GM19324 (cell line): ENCODE measurements at regions not wholly inside any gene's neighbourhood (a gene's known extent, or its start where the extent isn't known, plus 50 kb on each side); places are given as distances from the start of the nearest gene placed in this dataset.

ENCODE experiments used
- ATAC-seq: cut with Tn5 transposase; IDR thresholded peaks from one replicate; pipeline ENCODE4 v1.9.1; 2021; ENCODE audit warnings: mild to moderate bottlenecking, moderate library complexity; ENCODE audit not compliant: unreplicated experiment, low FRiP score

DNA sequence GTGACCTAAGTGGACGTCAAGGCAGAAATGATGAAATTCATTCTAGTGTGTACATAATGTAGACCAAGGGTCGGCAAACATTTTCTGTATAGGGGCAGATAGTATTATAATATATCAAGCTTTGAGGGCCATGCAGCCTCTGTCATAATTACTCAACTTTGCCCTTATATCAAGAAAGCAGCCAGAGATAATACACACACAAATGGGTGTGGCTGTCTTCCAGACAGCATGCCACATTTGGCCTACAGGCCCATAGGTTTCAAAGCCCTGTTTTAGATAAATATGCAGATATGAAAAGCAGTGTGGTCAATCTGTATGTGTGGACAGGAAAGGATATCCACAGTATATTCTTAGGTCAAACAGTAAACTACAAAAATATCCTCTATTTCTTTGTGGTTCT, 320.1 kb upstream of the FMN2 start:
- ATAC-seq: no peak

DNA sequence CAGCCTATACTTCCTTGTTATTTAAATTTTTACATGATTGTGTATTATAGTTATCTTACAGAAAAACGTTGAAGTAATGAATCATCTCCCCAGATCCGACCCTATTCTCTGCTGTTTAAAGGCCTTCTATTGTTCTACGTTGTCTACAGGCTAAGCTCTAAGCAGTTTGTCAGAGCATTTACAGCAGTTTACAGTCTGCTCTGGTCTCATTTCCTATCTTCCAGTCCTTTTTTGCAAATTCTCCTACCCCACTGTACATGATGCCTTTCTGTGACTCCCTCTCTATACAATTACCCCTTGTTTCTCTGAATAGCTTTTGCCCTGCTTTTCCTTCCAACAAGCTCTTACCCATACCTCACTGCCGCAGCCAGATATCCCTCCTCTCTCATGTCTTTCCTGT, 319.2 kb upstream of the FMN2 start:
- no peak for ATAC-seq

DNA sequence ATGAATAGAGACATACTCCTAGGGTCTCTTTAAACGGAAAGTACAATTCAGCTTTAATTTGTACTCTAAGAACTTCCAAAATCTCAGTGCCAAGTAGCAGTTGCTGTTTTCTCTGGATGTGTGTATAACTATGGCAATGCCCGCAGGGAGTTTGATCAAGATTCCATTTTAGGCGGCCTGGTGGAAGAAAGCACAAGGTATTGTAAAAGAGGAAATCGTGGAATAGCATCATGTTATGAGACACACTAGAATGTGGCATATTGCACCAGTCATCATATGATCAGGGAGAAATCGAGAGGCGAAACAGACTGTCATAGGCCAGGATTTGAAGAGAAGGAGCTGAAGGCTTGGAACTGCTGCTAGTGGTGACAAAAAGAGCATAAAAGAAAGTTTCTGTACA, 316.2 kb upstream of the FMN2 start:
- no peak for ATAC-seq

DNA sequence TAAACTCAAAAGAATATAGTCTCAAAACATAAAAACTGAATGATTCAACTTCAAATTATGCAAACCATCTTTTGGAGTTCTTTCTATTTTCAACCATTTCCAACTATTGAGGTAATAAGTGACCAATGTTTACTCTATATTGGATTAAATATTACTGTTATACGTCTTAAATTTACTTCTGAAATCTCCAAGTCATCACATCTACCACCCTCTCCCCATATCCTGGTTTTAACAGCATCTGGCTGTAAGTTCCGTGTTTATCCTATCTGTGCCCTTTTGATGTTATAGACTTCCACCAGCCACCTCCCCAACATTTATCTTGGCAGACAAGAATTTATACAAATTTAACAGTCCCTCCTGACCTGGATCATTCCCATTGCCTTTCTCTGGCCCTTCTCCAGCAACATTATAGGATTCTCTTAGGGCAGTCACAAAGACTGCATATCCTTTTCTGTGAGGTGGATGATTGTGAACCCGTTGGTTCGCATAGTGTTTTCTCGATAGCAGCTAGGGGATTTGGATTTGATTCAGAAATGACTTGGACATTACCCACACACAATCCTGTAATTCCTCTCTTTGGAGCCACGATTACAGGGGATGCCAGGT, 313.4 kb upstream of the FMN2 start:
- no peak for ATAC-seq

DNA sequence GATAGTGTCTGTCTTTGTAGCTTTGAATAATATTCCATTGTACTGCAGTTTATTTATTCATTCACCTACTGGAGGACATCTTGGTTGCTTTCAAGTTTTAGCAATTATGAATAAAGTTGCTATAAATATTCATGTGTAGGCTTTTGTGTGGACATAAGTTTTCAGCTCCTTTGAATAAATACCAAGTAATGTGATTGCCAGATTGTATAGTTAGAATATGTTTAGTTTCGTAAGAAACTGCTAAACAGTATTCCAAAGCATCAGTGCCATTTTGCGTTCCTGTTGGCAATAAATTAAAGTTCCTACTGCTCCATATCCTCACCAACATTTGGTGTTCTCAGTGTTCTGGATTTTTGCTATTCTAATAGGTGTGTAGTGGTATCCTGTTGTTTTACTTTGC, 311.7 kb upstream of the FMN2 start:
- ATAC-seq: no peak

DNA sequence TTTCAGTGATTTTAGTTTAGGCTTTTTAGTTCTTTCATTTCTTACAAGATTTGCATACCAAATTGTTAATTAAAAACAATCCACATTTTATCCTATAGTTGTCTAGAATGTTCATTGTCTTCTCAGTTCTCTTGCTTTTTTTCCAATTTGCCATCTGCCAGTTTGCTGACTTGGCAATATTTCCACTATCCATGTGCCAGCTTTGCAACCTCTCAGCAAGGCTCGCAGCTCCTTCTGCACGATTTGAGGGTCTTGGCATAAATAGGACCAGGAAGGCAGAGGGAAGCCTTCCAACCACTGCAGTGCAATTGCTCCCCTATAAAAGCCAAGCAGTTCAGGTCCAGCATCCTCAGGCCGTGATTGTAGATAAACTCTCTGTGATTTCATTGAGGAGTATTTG, 306.8 kb upstream of the FMN2 start:
- no peak for ATAC-seq

DNA sequence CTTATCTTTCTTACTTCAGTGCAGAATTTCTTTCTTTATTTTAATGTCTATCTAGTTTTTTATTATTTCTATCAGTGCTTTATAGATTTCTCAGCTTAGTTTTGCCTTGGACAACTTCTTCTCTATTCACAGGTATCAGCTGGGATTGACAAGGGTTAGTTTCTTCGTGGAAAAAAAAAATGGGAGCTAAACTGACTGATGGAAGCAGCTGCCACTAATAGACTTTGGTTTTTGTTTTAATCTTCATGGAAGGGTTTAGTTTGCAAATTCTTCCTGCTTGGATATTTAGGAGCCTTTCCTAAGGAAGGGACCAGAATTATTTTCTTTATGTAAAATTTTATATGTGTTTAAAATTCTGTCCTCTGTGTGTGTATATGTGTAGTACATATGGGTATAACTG, 306.1 kb upstream of the FMN2 start:
- ATAC-seq: no peak

DNA sequence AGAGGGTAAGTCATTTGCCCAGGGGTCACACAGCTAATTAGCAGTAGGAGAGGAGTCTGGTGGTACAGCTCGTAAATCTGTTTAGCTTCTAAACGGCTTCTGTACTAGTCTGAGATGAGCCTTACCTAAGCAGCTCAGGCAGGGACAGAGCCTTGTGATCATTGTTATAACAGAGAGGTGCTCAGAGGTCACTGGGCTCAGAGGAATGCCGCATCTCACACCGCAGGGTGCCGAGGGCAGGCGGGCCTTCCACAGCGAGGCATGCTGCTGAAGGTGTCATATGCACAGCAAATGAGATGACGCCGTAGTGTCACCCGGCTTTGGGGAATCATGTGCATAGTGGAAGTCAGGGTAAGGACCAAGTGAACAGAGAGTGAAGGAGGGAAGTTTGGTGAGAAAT, 305.2 kb upstream of the FMN2 start:
- ATAC-seq: no peak

DNA sequence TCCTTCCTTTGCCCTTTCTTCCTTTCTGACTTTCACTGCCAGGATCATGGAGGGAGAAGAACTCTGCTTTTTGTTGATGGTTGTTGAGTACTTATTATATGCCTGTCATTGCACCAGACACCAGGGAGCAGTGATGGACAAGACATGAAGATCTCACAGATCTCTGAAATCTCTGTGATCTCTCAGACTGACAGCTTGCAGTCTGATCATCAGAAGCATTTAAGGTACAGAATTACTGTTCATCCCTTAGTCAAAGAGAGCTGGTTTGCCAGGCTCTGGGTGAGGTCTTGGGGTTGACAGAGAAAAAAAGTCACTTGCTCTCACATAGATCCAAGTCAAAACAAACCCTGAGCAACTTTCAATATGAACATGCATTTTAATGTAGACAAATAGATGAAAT, 299.5 kb upstream of the FMN2 start:
- no peak for ATAC-seq

DNA sequence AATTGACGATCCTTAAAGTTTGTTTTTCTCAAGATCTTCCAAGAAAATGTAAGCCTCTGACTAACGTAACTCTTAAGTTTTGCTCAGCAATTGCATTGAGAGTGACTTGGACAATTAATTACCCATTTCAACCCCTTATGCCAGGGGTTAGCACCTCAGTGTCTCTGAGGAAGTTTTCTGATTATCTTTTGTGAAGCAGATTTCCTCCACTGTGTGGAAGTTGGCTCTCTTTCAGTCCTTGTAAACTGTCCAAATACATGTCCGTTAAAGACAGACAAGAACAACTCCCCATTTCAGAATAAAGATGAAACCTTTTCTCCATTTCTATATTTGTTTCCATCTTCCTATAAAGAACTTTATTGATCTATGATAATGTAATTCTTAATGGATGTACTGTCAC, 296.4 kb upstream of the FMN2 start:
- ATAC-seq: no peak

DNA sequence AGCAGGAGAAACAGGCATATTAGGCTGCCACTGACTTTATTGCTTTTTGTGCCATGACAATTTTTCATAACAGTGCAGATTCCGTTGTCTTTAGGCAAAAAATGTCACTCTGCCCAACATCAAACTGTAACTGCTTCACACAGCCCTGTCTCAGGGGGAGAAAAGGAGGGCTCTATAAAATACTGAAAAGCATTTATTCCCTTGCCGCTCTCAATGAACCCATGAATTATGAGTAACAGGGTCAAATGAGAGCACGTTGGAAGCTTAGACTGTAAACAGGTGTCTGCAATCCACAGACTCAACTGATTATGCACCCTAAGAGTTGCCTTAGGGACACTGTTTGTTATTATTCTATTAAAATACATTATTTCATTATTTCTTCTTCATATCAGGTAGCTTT, 292.1 kb upstream of the FMN2 start:
- ATAC-seq: no peak

DNA sequence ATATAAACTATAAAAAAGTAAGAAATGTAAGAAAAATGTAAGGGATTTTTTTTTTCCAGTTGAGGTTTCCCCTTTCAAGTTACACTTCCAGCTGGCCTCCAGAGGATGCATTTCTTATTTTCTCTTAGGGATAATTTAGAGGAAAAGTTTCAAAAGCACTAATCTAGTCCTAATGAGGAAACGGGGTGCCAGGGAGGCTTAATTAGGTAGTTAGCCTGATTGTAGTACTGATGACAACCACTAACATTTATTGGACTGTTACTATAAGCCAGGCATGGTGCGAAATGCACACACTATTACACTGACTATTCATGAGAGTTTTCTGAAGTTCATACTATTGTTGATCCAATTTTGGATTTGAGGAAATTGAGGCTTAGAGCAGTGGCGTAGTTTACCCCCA, 290.8 kb upstream of the FMN2 start:
- no peak for ATAC-seq

DNA sequence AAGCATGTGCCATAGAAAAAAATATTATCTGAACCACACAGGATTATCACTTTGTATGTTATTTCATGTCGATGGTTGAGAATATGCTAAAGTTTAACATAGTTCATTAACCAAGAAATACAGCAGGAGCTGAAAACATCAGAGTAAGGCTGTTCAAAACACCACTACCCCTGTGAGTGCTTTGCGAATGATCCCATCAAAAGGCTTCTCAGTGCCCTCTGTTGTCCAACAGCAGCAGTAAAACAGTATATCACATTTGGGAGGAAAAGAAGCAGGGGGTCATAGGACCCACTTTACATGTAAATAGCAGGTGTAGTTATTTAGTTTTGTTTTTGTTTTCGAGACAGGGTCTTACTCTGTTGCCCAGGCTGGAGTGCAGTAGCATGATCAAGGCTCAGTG, 289.4 kb upstream of the FMN2 start:
- ATAC-seq: no peak

DNA sequence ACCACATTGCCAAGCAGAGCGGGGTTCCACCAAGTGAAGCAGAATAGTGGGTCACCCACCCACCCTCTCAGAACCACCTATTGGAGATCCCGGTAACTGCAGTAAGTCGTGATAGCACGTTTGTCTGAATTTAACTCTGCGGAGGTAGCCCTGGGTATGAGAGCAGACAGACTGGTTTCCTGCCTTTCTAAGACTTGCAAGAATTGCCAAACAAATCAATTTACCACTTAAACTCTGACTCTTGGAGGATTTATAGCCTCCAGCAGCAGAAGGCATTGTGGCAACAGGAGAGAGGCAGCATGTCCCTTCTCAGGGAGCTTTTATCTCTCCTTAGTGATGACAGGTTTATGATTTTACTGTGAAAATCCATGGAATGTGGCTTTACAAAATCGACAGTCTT, 287.9 kb upstream of the FMN2 start:
- ATAC-seq: no peak

DNA sequence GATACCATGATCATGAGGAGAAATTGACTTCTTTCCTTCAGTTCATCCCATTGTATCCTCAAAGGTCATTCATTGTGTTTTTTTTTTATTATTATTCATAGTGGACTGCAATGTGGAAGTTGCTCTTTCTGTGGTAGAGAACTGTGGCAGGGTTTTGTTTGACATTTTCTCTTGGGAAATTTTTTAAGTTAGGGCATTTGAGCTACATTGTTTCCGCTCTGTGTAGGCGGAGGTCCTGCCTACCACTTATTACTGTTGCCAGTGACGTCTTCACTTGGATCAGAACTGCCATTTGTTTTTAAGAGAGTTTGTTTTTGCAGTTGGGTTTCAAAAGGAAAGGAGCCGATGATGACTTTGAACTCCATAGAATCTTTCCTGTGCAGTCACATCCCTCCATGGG, 287.4 kb upstream of the FMN2 start:
- ATAC-seq: no peak

DNA sequence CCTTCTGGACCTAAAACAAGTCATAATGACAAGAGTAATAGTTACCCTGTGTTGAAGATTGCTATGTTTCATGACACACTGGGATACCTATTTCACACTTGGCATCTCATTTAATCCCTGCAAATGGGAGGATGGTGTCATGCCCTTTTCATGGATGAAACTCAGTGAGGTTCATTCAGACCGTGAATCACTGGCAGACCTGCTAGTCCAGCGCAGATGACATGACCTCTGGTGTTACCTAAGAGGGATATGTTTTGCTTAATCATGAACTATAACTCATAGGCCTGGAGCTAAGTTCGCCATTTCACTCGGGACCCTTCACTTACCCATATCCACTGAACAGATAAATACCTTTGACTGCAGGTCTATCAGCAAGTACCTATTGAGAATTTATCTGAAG, 286.6 kb upstream of the FMN2 start:
- no peak for ATAC-seq

DNA sequence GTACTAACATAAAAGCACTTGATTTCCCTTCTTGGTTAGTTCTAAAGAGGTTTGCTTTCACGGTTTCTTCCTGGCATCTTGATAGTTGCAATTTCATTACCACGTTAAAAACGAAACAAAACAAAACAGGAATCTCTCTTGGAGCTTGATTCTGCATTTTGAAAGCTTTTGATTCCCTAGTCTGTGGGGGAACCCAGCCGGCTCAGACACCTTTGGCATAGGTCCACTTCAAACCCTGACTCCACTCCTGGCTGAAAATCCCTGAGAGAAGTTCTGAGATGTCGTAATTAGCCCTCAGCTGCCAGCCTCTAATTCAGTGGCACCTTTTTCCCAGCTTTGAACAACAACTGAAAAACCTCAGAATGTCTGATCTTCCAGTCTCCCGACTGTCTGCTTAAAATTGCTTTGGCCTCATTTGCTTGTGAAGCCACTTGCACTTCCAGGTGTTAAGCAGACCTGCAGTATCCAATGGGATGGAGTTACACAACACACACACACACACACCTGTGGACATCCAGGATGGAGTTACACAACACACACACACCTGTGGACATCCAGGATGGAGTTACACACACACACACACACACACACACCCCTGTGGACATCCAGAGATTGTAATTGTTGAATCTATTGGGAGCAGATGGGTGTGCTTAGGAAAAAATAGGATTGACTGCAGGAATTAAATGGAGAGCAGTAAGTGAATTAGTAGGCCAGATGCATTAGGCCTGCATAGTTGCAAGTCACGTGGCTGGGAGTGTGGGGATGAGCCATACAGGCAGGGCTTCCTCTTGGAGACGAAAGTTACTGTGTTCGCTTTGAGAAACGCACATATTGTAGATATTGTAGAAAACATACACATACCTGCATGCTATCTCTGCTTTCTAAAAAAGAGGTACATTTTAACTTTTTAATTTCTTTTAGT, 285.6 kb upstream of the FMN2 start:
- no peak for ATAC-seq

DNA sequence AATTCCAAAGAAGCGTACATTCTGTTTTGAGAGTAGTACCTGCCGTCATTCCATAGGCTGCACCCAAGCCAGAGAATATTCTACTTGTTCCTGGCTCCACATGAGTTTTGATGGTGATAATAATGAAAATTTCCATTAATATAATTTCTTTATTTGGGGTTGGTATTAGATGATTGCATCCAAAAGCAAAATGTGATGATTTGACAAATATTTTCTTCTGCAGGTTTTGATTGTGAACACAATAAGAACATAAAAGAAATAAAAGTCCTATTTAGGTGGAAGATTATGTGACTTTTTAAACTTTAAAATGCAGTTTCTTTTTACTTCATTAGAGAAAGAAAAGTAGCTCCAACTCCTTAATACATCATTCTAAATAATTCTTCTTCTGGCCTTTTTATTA, 284.8 kb upstream of the FMN2 start:
- ATAC-seq: no peak

DNA sequence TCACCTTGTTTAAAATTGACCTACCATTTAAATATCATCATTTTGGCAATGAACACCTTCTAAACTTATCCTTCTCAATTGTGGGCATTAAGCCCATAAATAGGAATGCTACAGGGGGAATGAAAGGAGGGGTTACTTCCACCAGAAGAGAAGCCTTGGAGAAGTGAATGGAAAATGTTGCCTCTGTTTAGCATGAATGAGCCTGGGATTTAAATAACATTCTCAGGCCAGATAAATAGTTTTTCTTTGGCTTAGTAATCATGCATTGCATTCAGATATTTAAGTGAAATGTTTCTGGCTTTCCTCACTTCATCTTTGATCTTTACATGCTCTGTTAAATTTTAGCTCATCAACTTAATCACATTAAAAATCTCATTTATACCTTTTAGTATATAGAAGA, 284.3 kb upstream of the FMN2 start:
- no peak for ATAC-seq

DNA sequence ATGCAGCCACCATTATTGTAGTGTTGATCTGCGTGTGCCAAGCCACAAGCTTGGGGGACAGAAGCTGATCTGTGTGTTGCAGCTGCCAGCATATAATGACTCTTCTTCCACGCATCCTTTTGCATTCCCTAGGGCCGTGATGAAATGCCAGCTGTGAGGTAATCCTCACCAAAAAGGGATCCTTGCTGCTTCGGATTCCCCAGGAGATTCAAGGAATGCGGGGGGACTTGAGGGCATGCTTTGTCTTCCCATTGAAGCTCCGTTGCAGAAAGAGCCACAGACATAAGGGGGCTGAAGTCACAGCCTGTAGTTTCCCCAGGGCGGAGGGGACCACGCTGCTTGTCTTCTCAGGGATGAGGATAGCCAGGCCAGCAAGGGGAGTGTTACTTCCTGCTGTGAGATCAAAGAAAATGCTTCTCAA, 281.6 kb upstream of the FMN2 start:
- no peak for ATAC-seq

DNA sequence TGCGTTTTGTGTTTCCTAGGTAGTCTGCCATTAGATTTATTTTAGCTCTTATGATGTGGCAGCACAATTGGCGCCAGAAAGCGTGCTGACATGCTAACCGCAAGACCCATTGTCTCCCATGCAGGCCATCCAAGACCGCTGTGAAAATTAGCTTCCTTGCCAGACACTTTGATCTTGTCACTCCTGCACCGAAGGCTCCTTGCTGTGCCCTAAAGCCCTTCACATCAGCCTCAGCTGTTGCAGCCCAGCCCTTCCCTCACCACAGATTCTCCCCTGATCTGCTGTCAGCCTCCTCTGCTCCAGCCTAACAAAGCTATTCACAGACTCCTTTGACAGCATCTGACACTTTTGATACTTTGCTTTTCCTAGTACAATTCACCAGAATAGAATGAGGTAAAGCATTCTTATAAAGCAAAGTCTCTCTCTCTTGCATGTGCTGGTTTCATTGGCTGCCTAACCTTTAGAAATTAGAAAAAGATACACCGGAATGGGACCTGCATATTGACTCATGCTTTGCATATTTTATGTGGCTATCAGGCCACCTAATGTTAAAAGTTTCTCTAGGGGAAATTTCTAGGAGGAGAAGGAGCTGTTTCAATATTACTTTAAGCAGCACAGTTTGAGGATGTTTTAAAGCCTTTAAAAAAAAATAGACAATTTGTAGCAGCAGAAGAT, 280.3 kb upstream of the FMN2 start:
- no peak for ATAC-seq

DNA sequence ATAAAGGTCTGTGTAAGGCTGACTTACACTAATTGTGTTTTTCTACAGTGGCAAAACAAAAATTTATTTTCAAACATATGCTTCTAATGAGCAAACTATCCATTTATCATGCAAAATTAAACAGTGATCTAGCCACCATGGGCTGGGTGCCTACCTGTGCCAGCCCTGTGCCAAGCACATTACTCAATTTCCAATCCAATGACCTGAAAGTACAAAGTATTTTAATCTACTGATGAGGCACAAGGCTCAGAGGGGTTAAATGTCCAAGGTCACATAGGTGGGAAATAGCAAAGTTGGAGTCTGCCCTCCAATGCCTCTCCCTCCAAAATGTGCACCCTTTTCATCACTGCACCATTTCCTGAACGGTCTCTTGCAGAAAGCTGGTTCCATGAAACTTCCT, 279.1 kb upstream of the FMN2 start:
- ATAC-seq: no peak
